ENCODE measurements at regions not wholly inside any gene's neighbourhood (a gene's known extent, or its start where the extent isn't known, plus 50 kb on each side); places are given as distances from the start of the nearest gene placed in this dataset.
A peak's percentile ranks its signal among the peaks of the same experiment; 100 is the strongest.
"Not testable (repeated sequence)": the region's sequence is repeated elsewhere in the genome, so short reads cannot be mapped to it uniquely, and the experiment has no call there.

DNA sequence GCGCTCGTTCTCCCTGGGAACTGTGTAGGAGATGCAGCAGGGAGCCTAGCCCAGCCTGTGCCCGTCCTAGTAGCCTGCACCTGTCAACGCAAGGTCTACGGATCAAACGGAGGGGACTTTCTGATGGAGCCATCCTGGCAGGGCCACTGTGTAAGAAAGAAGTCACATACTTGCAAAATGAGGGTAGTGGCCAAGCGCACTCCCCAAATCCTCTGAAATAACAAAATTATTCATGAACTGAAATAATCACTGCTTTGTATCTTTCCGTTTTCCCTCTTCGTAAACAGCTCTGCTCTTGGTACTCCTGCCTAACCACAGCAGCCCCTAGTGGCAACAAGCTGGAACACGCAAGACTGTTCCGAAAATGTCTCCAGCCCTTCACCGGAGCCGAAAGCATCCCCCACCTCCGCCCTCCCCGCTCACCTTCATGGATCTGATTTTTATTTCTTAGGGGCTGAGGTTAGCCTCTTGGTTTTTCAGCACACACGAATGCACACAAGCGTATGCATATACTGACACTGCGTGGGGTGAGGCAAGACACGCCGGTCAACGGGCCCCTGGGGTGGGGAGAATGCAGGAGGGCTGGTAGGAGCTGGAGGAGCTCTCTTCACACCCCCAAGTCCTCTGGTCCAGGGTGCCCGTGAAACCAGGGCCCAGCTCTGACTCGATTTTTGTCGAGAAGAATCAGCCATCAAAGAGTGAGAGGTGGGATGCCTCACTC, 100.8 kb downstream of the ABCC12 start:
- DNase-seq = peak; percentile 48

DNA sequence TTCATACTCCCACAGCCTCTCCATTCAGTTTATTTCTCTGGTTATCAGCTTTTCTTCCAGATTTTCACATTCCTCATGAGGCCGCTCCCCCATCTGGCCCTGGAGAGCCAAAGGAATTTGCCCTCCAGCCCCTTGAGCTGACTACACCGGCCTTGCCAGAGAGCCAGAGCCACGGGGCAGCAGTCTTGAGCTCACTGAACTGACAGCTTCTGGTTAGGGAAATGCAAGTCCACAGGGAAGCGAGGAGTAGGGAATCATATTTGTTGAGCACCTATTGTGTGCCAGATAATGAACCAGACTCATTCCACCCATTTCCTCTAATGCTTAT, 102.4 kb downstream of the ABCC12 start:
- peak; percentile 16 for DNase-seq

DNA sequence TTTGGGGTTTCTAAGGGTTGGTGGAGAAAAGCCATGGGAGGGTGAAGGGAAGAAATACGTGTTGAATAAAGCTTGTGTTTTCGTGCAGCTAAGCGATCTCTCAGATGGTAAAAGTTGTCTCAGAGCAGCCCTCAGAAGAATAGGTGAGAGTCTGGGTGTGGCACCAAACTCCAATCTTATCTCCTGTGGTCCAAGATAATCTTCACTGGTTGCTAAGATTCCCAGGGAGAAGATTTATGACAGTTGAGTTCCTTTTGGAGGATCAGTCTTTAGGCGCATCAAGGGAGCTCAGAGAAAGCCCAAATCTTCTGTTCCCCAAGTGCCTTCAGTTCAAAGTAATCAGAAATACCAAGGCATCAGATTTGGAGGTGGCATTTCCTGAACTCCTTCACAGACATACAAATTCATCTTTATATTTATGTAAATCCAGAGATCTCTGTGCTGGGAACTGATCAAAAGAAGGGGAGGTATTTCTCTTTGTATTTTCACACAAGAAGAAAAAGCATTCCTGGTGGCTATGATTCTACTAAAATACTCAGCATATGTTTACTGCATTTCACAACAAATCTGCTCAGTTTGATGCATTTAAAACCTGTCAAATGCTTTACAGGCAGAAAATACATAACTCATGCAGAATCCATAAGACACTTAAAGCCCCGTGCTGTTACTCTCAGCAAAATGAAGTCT, 102.9 kb downstream of the ABCC12 start:
- DNase-seq = no peak

DNA sequence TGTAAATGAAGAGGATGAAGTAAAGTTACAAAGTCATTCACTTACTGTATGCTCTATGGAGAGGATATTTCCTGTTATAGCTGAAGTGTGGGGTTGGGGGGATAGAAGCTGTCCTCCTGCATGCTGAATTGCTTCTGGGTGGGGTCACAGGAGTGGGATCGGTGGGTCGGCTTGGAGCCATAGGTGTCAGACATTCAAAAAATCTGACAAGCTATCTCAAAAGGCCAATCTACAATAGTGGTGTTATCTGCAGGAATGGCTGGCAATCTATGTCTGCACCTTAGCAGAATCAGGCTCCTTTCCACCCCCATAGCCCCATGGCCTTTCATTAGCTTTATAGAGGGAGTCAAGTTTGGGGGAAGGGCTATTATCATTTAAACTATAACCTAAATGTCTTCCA, 104.9 kb downstream of the ABCC12 start:
- DNase-seq = no peak

DNA sequence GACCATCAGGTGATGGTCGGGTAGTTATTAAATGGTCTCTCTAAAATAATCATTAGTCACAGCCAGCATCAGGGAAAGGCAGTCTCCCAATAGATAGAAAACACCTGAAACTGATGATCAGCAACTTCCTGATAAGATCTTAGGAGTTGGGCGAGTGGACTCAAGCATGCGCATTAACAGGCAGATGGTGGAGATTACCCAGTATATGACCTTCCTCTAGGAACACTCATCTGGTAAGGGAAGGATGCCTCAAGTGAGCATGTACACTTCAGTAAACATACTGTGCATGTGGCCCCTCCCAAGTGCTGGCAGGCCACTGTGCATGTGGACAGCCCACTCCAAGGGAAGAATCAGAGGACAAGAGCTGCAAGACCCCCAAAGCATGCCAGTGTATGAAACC, 105.9 kb downstream of the ABCC12 start:
- no peak for DNase-seq

DNA sequence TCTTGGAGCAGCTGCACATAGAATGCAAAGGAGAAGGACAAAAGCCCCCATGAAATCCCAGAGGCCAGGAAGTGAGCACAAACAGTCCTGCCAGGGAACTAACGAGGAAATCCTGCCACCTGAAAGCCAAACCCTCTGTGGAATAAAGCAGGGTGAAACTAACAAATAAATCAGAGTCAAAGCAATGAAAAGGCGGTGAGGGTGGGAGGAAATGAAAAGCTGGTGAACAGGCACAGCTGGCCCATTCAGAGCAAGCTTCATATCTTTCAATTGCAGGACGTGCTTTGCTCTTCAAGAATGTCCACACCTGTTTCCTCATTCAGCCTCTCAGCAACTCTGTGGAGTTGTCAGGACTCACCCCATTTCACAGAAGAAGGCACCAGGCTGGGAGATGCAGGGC, 108.1 kb downstream of the ABCC12 start:
- DNase-seq = no peak

DNA sequence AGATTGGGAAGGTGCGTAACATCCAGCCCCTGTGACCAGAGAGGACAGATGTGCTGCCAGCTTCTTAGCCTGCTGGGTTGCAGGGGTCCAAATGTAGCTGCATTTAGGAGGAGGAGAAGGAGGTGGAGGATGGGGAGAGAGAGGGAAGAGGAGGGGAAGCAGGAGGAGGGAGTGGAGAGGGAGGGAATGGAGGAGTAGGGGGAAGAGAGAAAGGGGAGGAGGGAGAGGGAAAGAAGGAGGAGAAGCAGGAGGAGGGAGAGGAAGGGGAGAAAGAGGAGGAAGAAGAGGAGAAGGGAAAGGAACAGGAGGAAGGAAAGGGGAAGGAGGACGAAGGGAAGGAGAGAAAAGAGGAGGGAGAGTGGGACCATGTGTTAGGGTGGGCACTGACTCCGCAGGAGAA, 108.6 kb downstream of the ABCC12 start:
- no peak for DNase-seq

DNA sequence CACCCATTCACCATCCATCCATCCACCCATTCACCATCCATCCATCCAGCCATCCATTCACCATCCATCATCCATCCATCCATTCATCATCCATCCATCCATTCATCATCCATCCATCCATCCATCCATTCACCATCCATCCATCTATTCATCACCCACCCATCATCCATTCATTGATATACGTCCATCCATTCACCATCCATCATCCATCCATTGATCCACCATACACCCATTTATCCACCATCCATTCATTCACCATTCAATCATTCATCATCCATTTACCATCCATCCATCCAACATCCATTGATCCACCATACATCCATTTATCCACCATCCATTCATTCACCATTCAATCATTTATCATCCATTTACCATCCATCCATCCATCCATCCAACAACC, 111.7 kb downstream of the ABCC12 start:
- DNase-seq = no peak

DNA sequence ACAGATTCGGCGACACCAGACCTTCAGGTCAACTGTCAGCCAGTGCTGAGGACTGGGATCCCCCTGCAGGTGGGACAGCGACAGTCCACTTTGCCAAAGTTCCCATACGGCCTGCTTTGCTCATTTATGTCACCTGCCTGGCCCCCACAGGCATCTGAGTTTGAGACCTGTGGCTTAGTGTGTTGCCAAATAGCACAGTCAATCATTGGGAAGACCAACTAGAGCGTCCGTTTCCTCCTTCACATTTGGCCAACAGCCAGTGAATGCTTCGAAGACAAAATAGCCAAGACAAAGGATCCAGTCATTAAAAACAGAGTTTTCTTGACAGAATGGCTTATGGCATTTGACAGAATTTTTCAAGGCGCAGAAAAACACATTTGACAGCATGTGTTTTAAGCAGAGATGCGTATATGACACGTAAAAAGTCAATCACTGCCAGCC, 113.8 kb downstream of the ABCC12 start:
- DNase-seq = no peak

DNA sequence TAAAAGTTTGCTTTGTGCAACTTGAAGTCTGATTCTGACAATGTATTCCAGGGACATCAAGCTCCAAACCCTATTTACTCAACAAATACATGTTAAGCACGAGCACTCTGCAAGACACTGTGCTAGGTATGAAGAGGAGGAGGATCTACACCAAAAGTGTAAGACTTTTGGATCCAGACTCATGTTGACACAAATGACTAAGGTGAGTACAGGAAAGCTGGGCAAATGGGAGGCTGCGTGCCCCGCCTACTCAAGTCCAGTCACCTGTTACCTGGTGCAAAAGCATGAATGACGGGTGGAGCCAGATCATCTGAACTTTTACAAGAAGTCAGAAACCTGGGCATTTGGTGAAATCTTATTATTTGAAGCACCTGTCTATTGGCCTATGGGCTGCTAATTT, 120.7 kb downstream of the ABCC12 start:
- no peak for DNase-seq

DNA sequence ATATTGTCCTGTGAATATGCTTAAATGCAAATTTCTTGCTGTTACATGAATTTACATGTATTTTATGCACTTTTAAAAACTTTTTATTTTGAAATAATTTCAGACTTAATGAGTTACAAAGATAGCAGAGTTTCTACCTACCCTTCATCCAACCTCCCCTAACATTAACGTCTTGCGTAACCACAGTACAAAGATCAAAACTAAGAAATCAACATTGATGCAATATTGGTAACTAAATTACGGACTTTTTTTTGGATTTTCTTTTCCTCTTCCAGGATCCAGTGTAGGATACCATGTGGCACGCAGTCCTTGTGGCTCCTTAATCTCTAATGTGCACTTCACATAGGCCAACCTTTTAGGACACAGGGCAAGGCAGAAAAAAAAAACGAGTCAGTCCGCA, 124.9 kb downstream of the ABCC12 start:
- DNase-seq = no peak

DNA sequence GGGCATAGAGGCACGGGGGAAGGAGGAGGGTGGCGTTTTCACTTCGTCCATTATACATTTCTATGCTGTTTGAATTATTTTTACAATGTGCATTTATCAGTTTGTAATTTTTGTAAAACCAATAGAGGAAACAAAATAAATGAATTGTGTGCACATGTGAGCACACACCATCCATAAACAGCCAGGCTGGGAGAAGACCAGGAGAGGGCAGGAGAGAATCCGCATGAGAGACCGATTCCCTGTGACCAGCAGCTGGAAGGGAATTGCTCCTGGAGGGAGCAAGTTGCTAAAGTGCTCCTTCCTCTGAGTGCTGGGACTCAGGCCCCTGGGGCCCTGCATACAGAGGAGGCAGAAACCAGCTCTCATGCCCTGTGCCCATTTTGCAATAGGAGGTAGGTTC, 126.0 kb downstream of the ABCC12 start:
- no peak for DNase-seq

DNA sequence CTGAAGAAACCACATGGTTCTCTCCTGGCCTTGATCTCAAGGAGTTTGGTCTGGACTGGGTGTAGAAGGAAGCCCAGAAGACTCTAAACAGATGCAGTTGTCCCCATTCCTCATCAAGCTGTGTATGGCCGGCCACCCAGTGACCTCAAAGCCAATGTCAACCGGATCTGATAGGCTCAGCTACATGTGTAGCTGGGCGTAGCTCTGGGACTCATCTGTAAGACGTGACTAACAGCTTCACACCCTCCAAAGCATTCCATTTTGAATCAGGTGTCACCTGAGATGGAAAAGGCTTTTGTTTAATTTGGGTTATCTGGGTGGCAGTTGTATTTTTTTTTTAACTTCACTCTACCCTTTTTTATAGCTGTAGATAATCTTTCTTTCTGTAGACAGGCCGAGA, 130.4 kb downstream of the ABCC12 start:
- no peak for DNase-seq

DNA sequence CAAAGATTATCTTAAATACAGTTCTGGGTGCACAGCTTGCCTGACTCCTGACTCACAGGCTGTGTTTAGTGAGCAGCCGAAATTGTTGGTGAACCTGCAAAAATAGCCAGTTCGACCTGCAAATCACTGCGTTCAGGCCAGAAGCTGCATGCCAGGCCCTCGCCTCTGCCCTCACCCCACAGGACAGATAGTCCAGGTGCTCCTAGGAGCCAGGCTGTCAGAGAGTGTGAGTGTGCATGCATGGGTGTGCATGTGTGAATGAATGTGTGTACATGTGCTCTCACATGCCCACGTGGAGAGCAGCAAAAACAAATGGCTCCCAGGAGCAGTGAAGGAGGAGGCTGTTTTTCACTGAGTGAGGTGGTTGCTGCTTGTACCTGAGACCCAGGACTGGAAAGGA, 131.8 kb downstream of the ABCC12 start:
- no peak for DNase-seq

DNA sequence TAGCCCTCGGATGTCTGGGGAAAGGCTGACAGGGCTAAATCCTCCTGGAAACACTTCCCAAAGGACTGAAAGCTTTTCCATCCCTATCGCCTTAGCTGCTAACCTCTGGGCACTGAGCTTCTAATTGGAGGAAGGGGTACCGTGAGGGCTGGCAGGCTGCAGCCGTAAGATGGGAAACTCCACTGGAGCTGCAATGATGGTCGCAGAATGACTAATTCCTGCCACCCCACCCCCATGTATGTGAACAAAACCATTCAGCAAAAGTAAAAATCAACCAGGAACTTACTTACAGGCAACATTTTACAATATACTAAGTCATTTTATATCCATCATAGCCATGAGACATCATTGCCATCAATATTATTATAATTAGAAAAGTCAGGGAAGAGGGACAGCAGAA, 133.3 kb downstream of the ABCC12 start:
- DNase-seq = no peak

DNA sequence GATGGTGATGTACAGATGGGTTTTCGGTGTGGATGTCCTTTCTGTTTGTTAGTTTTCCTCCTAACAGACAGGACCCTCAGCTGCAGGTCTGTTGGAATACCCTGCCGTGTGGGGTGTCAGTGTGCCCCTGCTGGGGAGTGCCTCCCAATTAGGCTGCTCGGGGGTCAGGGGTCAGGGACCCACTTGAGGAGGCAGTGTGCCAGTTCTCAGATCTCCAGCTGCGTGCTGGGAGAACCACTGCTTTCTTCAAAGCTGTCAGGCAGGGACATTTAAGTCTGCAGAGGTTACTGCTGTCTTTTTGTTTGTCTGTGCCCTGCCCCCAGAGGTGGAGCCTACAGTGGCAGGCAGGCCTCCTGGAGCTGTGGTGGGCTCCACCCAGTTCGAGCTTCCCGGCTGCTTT, 135.2 kb downstream of the ABCC12 start:
- not testable (repeated sequence) for DNase-seq

DNA sequence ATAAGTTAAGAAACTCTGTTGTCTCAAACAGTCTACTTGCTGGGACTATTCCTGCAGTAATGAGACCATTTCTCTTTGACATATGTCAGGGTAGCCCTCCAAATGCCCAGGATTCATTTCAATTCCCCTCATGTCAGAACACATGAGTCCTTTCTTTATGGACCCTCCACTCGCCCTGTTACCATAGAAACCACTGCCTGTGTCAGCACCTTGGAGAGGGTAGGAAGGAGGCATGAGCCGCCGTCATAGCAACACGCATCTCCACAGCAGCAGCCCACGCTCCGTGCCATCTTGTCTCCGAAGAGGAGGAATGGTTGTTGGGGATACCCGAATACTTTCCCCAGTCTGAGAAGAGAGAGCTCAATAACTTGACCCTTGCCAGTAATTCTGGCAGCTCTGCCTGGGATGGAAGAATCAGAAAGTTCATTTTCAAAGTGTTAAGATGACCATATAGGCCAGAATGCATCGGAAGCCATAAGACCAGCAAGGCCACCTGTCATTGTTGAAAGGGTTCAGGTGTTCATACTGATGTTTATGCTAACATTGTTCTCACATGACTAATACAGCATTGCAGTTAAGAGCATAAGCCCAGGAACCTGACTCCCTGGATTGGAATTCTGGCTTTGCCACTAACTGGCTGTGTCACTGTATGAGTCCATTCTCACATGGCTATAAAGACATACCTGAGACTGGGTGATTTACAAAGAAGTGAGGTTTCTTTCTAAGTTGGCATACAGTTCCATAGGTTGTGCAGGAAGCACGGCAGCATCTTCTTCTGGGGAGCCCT, 141.3 kb downstream of the ABCC12 start:
- peak; percentile 52 for DNase-seq

DNA sequence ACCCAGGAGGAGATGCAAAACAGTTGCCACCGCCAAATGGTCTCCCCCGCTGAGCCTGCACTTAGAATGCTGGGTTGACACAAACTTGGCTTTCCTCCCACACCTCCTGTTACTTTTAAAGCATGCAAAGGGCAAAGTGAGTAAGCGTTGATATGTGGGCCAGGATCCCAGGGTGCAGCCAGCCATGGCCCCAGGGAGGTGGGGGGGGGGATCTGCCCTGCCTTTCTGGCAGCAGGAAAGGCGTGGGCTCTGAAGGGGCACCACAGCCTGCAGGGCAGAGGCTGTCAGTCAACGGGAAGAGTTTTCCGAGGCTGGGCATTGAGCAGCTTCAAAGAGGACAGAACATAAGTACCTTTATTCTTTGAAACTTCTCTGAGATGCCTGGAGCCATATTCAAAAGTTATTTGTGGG, 142.3 kb downstream of the ABCC12 start:
- DNase-seq = peak; percentile 16

DNA sequence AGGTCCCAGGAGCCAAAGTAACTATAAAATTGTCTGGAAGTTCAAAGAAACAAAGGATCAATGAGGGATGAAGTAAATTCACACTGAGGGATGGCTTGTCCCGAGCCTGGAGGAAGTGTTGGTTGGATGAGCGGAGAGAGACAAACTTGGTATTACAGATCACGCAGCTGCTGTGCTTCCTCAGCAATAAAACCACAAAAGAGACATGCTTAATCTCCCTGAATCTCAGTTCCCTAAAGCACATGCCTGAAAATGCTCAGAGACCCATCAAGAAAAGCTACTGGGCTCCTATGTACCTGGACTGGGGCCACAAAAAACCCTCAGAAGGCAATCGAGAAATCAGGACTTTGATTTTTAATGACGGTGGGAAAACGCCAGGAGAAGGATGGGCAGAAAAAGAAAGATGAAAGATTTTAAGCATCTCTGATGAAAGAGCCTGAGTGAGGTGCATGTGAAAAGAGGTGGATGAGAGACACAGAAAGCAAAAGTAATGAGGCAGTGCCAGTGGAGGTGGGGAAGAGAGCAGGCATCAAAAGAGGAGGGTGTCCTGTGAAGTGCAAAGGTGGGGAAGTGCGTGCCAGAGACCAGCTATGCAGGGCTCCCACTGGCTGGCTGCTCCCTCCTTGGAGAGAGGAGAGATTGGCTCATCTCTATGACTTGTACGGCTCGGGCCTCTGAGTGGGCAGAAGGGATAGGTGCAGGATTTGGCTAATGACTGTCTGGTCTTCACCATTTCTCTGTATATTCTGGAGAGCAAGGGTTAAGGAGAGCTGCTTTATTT, 143.7 kb downstream of the ABCC12 start:
- DNase-seq = no peak

DNA sequence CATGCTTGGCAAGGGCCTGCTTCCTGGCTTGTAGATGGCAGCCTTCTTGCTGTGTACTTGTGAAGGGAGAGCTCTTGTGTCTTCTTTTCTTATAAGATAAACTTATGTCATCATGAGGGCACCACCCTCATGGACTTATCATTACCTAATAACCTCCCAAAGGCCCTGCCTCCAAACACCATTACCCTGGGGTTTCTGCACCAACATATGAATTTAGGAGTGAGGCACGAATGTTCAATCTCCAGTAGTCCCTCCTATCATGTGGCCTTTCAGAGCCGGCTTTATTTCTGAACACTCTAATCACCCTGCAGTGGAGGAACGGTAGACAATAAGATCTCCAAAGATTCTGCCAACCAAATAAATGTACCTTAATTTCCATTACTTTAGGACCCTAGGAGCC, 144.3 kb downstream of the ABCC12 start:
- no peak for DNase-seq

DNA sequence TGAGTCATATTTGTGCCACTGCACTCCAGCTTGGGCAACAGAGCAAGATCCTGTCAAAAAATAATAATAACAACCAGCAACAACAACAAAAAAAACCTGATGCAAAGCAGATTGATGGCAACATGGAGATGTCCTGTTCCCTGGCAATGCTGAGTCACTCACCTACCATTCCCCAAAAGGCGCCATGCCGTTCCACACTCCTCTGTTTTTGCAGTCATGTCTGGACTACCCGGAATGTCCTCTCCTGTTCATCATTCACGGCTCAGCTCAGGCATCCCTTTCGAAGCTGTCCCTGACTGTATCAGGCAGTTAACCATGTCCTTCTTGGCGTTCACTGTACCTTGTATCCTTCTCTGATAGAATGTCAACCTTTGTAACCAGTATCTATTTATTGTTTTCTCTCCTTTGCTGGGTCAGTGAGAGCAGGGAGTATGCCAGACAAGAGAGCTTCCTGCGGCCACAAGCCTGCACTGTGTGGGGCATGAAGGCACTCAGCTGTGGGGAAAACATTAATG, 147.7 kb downstream of the ABCC12 start:
- no peak for DNase-seq

DNA sequence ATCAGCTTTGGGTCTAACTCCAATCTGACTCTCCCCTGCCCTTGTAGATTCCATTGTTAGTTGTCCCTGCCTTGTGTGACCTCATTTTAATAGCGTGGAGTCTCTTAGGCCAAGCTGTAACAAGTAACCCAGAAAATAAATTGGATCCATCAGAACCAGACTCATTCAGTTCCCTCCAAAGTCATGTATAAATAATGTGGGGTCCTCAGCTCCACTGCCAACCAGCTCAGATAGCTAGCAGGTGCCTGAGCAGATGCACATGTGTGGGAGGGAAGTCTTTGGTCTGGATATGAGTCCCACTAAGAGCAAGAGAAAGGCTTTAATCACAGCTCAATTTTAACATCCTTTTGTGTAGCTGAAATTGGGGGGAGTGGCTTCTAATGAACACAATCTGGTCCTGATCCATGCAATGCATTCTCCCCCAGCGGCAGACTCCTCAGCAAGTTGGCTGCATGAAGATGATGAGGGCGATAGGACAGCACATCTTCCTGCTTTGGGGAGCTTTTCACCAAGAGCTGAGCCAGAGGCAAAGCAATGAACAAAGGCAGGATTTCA, 151.6 kb downstream of the ABCC12 start:
- no peak for DNase-seq
